ENCODE measurements at regions not wholly inside any gene's neighbourhood (a gene's known extent, or its start where the extent isn't known, plus 50 kb on each side); places are given as distances from the start of the nearest gene placed in this dataset.
A peak's percentile ranks its signal among the peaks of the same experiment; 100 is the strongest.

DNA sequence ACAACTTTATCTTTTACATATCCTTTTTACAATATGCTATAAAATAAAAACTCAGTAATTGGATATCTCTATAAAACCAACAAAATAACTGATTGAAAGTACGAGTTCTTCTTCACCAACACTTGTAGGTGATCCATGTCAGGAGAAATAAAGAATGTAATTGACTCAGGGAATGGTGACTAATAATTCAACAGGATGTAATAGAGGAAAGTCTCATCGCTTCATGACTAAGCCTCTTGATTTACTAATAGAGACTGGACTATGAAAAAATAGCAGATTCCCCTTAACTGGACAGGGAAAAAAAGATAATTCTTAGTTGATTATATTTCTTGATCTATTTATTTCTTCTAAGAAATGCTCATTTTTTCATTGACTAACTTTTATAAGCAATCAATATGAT, 507.7 kb upstream of the PTGER4 start:
- CTCF ChIA-PET, result no interaction called here
- POLR2A ChIA-PET, result no interaction called here
- WGBS (ENCODE audit: insufficient coverage), result 100% methylated on average over 1 of the region's 2 CpGs
- no peak overlapping the region for H3K27ac ChIP-seq (ENCODE audit: insufficient read depth in 1 of 2, low read depth in 1 of 2, low read length in 2 of 2, poor library complexity in 1 of 2, severe bottlenecking in 2 of 2)
- H3K9me3 ChIP-seq (ENCODE audit: control extremely low read depth in 1 of 5, control insufficient read depth in 4 of 5, insufficient read depth in 2 of 5, low read depth in 1 of 5, low read length in 4 of 5), result peaks cover 0 to 12% (median under 1%) of the 10 kb centered on the region in 5 experiments
- H3K4me3 ChIP-seq (ENCODE audit: control insufficient read depth in 1 of 7, extremely low read depth in 1 of 7, insufficient read depth in 4 of 7, low read depth in 2 of 7, low read length in 6 of 7), result no peak overlapping the region
- no peak for DNase-seq
- no peaks in the 10 kb centered on the region for H3K4me1 ChIP-seq (ENCODE audit: control extremely low read depth in 1 of 4, control insufficient read depth in 4 of 4, insufficient read depth in 4 of 4, low read length in 3 of 4)
- no peaks in the 10 kb centered on the region for H3K36me3 ChIP-seq (ENCODE audit: control insufficient read depth in 4 of 4, insufficient read depth in 4 of 4, low read length in 3 of 4)
- H3K27me3 ChIP-seq (replicated peaks in 2 of 5; ENCODE audit: control insufficient read depth in 4 of 5, insufficient read depth in 5 of 5, low read length in 4 of 5), result no peaks in the 10 kb centered on the region

DNA sequence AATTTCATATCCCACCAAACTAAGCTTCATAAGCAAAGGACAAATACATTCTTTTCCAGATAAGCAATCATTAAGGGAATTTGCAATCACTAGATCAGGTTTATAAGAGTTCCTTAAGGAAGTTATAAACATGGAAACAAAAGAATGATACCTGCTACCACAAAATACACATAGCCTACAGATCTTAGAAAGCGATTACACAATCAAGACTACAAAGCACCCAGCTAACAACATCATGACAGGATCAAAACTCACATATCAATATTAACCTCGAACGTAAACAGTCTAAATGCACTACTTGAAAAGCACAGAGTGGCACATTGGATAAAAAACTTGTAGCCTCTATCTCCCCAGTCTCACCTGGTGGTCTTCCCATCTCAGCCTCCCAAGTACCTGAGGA, 512.4 kb upstream of the PTGER4 start:
- no peak overlapping the region for H3K4me3 ChIP-seq (ENCODE audit: control insufficient read depth in 1 of 7, extremely low read depth in 1 of 7, insufficient read depth in 4 of 7, low read depth in 2 of 7, low read length in 6 of 7)
- H3K36me3 ChIP-seq (ENCODE audit: control insufficient read depth in 4 of 4, insufficient read depth in 4 of 4, low read length in 3 of 4), result no peaks in the 10 kb centered on the region
- WGBS (ENCODE audit: insufficient coverage), result 80% methylated on average over 1 of the region's 3 CpGs
- no peaks in the 10 kb centered on the region for H3K4me1 ChIP-seq (ENCODE audit: control extremely low read depth in 1 of 4, control insufficient read depth in 4 of 4, insufficient read depth in 4 of 4, low read length in 3 of 4)
- ChIA-PET CTCF (interaction anchor here (1.1 to 1.4 kb wide), 3 partner anchors 9 to 524 kb away, joined by 4 to 5 read pairs (median 4); no protein-coding TSS in a partner anchor), POLR2A (no interaction called here)
- H3K27ac ChIP-seq (ENCODE audit: insufficient read depth in 1 of 2, low read depth in 1 of 2, low read length in 2 of 2, poor library complexity in 1 of 2, severe bottlenecking in 2 of 2), result no peak overlapping the region
- no peaks in the 10 kb centered on the region for H3K27me3 ChIP-seq (replicated peaks in 2 of 5; ENCODE audit: control insufficient read depth in 4 of 5, insufficient read depth in 5 of 5, low read length in 4 of 5)
- no peak for DNase-seq
- peaks cover 0 to 4% (median 0%) of the 10 kb centered on the region in 5 experiments for H3K9me3 ChIP-seq (ENCODE audit: control extremely low read depth in 1 of 5, control insufficient read depth in 4 of 5, insufficient read depth in 2 of 5, low read depth in 1 of 5, low read length in 4 of 5)

DNA sequence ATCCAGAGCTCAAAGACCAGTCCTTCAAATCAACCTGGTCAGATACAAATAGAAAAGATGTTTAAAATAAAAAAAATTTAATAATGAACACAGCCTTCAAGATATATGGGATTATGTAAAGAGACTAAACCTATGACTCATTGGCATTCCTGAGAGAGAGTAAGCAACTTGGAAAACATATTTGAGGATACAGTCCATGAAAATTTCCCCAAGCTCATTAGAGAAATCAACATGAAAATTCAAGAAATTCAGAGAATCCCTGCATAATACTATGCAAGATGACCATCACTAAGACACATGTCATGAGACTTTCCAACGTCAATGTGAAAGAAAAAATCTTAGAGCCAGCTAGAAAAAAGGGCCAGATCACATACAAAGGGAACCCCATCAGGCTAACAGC, 512.9 kb upstream of the PTGER4 start:
- ChIA-PET CTCF (interaction anchor here (1.1 to 1.4 kb wide), 4 partner anchors 9 to 524 kb away, joined by 3 to 5 read pairs (median 4); no protein-coding TSS in a partner anchor), POLR2A (no interaction called here)
- Histone ChIP-seq H3K36me3 (ENCODE audit: control insufficient read depth in 4 of 4, insufficient read depth in 4 of 4, low read length in 3 of 4) (no peaks in the 10 kb centered on the region), H3K4me1 (ENCODE audit: control extremely low read depth in 1 of 4, control insufficient read depth in 4 of 4, insufficient read depth in 4 of 4, low read length in 3 of 4) (no peaks in the 10 kb centered on the region), H3K4me3 (ENCODE audit: control insufficient read depth in 1 of 7, extremely low read depth in 1 of 7, insufficient read depth in 4 of 7, low read depth in 2 of 7, low read length in 6 of 7) (no peak overlapping the region), H3K27me3 (replicated peaks in 2 of 5; ENCODE audit: control insufficient read depth in 4 of 5, insufficient read depth in 5 of 5, low read length in 4 of 5) (no peaks in the 10 kb centered on the region), H3K9me3 (ENCODE audit: control extremely low read depth in 1 of 5, control insufficient read depth in 4 of 5, insufficient read depth in 2 of 5, low read depth in 1 of 5, low read length in 4 of 5) (peaks cover 0 to 4% (median 0%) of the 10 kb centered on the region in 5 experiments), H3K27ac (ENCODE audit: insufficient read depth in 1 of 2, low read depth in 1 of 2, low read length in 2 of 2, poor library complexity in 1 of 2, severe bottlenecking in 2 of 2) (no peak overlapping the region)
- 100% methylated on average over 1 of the region's 1 CpG for WGBS (ENCODE audit: insufficient coverage)
- no peak for DNase-seq

DNA sequence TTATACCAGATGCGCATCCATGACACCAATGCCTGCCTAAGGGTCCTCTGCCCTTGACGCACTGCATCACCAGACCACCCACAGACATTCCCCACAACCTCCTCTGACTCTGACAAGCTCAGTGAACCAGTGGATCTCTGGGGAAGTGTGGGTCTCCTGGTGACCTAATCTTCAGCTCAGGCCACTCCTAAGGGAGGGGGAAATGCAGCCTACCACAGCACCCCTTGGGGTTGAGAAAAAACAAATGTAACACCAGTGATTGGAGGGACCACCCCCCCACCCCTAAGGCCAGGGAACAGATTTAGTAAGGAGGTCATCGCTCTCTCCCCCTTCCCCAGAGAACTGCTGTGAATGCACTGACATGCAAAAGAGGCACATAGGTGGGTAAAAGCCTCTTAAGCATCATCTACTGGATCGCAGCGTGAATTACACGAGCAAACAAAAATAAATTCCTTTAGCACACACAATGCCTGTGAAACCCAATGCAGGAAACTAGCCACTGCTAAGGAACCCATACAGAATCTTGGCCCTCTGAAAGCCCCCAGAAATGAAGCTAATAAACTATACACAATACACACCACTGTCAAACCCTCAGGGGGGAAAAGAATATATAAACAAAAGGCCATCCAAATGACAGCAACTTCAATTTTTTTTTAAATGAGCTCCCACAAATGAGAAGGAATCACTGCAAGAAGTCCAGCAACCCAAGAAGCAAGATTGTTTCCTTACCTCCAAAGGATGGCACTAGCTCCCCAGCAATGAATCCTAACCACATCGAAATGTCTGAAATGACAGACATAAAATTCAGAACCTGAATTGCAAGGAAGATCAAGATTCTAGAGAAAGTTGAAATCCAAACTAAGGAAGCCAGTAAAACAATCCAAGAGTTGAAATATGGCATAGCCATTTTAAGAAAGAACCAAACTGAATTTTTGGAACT, 513.7 kb upstream of the PTGER4 start:
- DNase-seq, result peak; percentile 18 to 52 (median 50)
- WGBS (ENCODE audit: insufficient coverage), result 96% methylated on average over 3 of the region's 7 CpGs
- no peak overlapping the region for H3K27ac ChIP-seq (ENCODE audit: insufficient read depth in 1 of 2, low read depth in 1 of 2, low read length in 2 of 2, poor library complexity in 1 of 2, severe bottlenecking in 2 of 2)
- H3K9me3 ChIP-seq (ENCODE audit: control extremely low read depth in 1 of 5, control insufficient read depth in 4 of 5, insufficient read depth in 2 of 5, low read depth in 1 of 5, low read length in 4 of 5), result peaks cover 0 to 4% (median 0%) of the 10 kb centered on the region in 5 experiments
- no peaks in the 10 kb centered on the region for H3K4me1 ChIP-seq (ENCODE audit: control extremely low read depth in 1 of 4, control insufficient read depth in 4 of 4, insufficient read depth in 4 of 4, low read length in 3 of 4)
- no peak overlapping the region for H3K4me3 ChIP-seq (ENCODE audit: control insufficient read depth in 1 of 7, extremely low read depth in 1 of 7, insufficient read depth in 4 of 7, low read depth in 2 of 7, low read length in 6 of 7)
- POLR2A ChIA-PET, result no interaction called here
- H3K36me3 ChIP-seq (ENCODE audit: control insufficient read depth in 4 of 4, insufficient read depth in 4 of 4, low read length in 3 of 4), result no peaks in the 10 kb centered on the region
- CTCF ChIA-PET, result interaction anchor here (1.1 to 1.4 kb wide), 4 partner anchors 8 to 525 kb away, joined by 3 to 5 read pairs (median 4); no protein-coding TSS in a partner anchor
- H3K27me3 ChIP-seq (replicated peaks in 2 of 5; ENCODE audit: control insufficient read depth in 4 of 5, insufficient read depth in 5 of 5, low read length in 4 of 5), result no peaks in the 10 kb centered on the region

DNA sequence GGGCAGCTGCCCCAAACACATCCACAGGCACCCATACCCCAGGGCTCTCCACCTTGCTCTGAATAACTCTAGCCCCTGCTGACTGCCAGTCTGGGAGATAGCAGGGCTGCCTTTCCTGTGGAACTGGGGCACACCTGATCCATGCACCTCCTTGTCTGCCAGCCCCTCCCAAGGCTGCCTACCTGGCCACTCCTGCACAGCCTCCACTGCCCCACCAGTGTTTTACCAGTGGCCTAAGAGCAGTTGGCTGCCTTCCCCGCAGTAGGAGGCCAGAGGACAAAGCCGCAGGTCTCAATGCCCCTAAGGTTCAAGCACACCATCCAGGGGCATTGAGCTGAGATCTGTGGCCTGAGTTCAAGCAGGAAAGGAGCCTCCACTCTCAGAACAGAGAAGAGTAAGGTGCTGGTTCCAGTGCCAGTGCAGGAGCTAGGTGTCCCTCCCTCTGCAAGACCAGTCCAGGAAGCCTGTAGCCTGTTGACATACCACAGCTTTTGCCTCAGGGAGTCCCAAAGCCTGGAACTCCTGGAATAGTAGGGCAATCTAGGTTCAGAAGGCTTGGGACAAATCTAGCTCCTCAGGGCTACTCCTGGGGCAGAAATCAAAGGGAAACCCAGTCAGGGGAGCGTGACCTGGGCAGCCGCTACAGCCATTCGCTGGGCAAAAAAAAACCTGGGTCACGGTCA, 514.5 kb upstream of the PTGER4 start:
- CTCF ChIA-PET, result no interaction called here
- no peak overlapping the region for H3K27ac ChIP-seq (ENCODE audit: insufficient read depth in 1 of 2, low read depth in 1 of 2, low read length in 2 of 2, poor library complexity in 1 of 2, severe bottlenecking in 2 of 2)
- POLR2A ChIA-PET, result no interaction called here
- peaks cover 0 to under 1% (median 0%) of the 10 kb centered on the region in 5 experiments for H3K9me3 ChIP-seq (ENCODE audit: control extremely low read depth in 1 of 5, control insufficient read depth in 4 of 5, insufficient read depth in 2 of 5, low read depth in 1 of 5, low read length in 4 of 5)
- no peaks in the 10 kb centered on the region for H3K4me1 ChIP-seq (ENCODE audit: control extremely low read depth in 1 of 4, control insufficient read depth in 4 of 4, insufficient read depth in 4 of 4, low read length in 3 of 4)
- H3K27me3 ChIP-seq (replicated peaks in 2 of 5; ENCODE audit: control insufficient read depth in 4 of 5, insufficient read depth in 5 of 5, low read length in 4 of 5), result no peaks in the 10 kb centered on the region
- no peak for DNase-seq
- H3K4me3 ChIP-seq (ENCODE audit: control insufficient read depth in 1 of 7, extremely low read depth in 1 of 7, insufficient read depth in 4 of 7, low read depth in 2 of 7, low read length in 6 of 7), result no peak overlapping the region
- 96% methylated on average over 6 of the region's 6 CpGs for WGBS (ENCODE audit: insufficient coverage)
- no peaks in the 10 kb centered on the region for H3K36me3 ChIP-seq (ENCODE audit: control insufficient read depth in 4 of 4, insufficient read depth in 4 of 4, low read length in 3 of 4)

DNA sequence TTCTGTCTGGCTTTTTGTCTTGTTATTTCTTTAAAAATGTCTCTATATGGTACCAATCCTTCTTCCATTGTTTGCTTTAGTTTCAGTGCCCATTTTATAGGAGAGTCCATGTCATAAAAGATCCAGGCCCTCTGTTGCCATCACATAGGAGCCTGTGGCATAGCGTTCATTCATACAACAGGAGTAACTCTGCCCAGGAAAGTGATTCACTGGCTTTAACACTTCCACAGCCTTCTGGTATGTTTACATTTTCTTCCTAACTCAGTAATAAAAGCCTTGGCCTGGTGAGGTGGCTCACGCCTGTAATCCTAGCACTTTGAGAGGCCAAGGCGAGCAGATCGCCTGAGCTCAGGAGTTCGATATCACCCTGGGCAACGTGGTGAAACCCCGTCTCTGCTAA, 519.3 kb upstream of the PTGER4 start:
- no peaks in the 10 kb centered on the region for H3K4me1 ChIP-seq (ENCODE audit: control extremely low read depth in 1 of 4, control insufficient read depth in 4 of 4, insufficient read depth in 4 of 4, low read length in 3 of 4)
- DNase-seq, result no peak
- 98% methylated on average over 7 of the region's 7 CpGs for WGBS (ENCODE audit: insufficient coverage)
- no peak overlapping the region for H3K27ac ChIP-seq (ENCODE audit: insufficient read depth in 1 of 2, low read depth in 1 of 2, low read length in 2 of 2, poor library complexity in 1 of 2, severe bottlenecking in 2 of 2)
- no peaks in the 10 kb centered on the region for H3K36me3 ChIP-seq (ENCODE audit: control insufficient read depth in 4 of 4, insufficient read depth in 4 of 4, low read length in 3 of 4)
- no peak overlapping the region for H3K4me3 ChIP-seq (ENCODE audit: control insufficient read depth in 1 of 7, extremely low read depth in 1 of 7, insufficient read depth in 4 of 7, low read depth in 2 of 7, low read length in 6 of 7)
- H3K9me3 ChIP-seq (ENCODE audit: control extremely low read depth in 1 of 5, control insufficient read depth in 4 of 5, insufficient read depth in 2 of 5, low read depth in 1 of 5, low read length in 4 of 5), result no peaks in the 10 kb centered on the region
- CTCF ChIA-PET, result no interaction called here
- POLR2A ChIA-PET, result interaction anchor here (0.6 kb wide), 1 partner anchor 581 kb away, joined by 6 read pairs; no protein-coding TSS in a partner anchor
- H3K27me3 ChIP-seq (replicated peaks in 2 of 5; ENCODE audit: control insufficient read depth in 4 of 5, insufficient read depth in 5 of 5, low read length in 4 of 5), result no peaks in the 10 kb centered on the region

DNA sequence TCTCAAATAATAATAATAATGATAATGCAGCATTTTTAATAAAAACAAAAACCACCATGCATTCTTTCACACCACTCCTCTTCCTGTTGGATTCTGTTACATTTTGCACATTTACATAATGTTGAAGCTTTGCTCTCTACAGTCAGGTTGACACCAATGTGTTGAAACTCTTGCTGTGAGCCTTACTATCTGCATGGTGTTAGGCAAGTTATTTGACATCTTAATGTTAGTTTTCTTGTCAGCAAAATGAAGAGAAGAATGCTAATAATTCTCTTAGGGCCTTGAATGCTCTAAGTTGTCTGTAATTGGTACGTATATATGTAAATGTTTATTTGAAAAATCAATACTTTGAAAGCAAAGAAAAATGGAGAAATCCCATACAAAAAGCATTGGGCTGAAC, 525.5 kb upstream of the PTGER4 start:
- Histone ChIP-seq H3K27ac (ENCODE audit: insufficient read depth in 1 of 2, low read depth in 1 of 2, low read length in 2 of 2, poor library complexity in 1 of 2, severe bottlenecking in 2 of 2) (no peak overlapping the region), H3K36me3 (ENCODE audit: control insufficient read depth in 4 of 4, insufficient read depth in 4 of 4, low read length in 3 of 4) (no peaks in the 10 kb centered on the region), H3K4me3 (ENCODE audit: control insufficient read depth in 1 of 7, extremely low read depth in 1 of 7, insufficient read depth in 4 of 7, low read depth in 2 of 7, low read length in 6 of 7) (no peak overlapping the region), H3K4me1 (ENCODE audit: control extremely low read depth in 1 of 4, control insufficient read depth in 4 of 4, insufficient read depth in 4 of 4, low read length in 3 of 4) (no peaks in the 10 kb centered on the region), H3K9me3 (ENCODE audit: control extremely low read depth in 1 of 5, control insufficient read depth in 4 of 5, insufficient read depth in 2 of 5, low read depth in 1 of 5, low read length in 4 of 5) (no peaks in the 10 kb centered on the region), H3K27me3 (replicated peaks in 2 of 5; ENCODE audit: control insufficient read depth in 4 of 5, insufficient read depth in 5 of 5, low read length in 4 of 5) (no peaks in the 10 kb centered on the region)
- CTCF ChIA-PET, result interaction anchor here (0.7 kb wide), 1 partner anchor 29 kb away, joined by 3 read pairs; no protein-coding TSS in a partner anchor
- DNase-seq, result no peak
- POLR2A ChIA-PET, result no interaction called here
- WGBS (ENCODE audit: insufficient coverage), result 100% methylated on average over 1 of the region's 1 CpG

All from common myeloid progenitor, CD34-positive (primary cell).